Daoy (cell line): ENCODE measurements at regions not wholly inside any gene's neighbourhood (a gene's known extent, or its start where the extent isn't known, plus 50 kb on each side); places are given as distances from the start of the nearest gene placed in this dataset.

Experiments
- DNase-seq: peaks from one replicate; pipeline ENCODE4 v3.0.0-alpha.2; 2015; ENCODE audit warnings: low read depth

DNA sequence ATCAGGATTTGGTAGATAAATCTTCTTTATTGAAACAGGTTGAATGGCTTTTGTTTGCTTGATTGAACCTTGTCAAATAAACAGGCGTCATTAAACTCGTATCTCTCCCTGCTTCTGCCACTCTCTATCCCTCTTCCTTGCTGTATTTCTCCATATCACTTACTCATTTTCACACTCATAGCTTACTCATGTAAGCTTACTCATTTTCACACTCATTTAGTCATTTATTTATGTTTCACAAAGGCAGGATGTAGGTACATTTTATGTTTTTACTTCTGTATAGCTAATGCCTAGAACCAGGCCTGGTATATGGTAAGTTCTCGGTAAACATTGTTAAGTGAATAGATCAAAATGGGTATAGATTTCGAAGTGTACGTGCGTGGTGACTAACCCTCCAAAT is 450.0 kb downstream of the PMP22 start:
- DNase-seq, result no peak

DNA sequence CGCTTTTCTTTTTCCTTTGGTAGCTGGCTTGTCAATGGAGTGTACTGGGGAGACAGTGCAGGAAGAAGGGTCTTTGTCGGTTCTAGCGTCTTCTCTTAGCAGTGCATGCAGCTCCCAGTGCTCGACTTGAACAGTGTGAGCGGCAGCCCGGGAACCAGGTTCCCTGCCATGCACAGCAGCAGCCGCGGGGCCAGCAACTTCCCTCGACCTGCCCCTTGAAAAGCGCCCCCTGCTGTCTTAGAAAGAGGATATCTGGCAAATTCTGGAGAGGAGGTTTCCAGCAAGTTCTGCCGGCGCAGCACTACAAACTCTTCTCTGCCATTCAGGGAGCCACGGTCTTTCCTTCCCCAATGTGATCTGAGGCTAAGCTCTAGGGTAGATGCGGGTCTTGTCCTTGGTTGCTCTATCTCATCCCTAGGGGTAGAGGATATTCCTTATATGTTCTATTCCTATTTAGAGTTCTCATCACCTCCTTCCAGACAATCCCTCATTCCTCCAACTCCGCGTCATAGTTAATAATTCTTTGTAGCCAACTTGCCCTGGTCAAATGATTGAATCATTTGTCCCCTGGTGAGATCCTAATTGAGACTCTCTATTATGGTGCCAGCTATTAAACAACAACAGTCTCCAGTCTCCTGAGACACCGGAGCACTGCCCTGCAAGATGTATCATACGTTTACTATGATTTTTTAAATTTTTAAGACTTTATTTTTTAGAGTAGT is 451.3 kb downstream of the PMP22 start:
- DNase-seq, result peak; percentile 34

DNA sequence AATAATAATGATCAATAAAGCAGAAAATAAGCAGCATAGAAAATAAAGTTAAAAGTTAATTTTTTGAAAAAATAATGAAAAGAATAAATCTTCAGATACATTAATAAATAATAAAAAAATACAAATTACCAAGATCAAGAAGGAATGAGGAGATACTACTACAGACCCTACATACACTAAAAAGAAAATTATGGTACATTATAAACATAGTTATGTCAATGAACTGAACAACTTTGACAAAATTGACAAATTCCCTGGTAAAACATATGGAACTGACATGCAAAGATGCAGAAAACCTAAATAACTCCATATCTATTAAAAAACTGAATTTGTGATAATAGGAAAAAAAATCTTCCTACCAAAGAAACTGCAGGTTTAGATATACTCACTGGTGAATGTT is 456.7 kb downstream of the PMP22 start:
- no peak for DNase-seq

- DNase-seq, result no peak
Measured at GRCh38 chr17:14805348-14805747, 459.8 kb downstream of the PMP22 start.

DNA sequence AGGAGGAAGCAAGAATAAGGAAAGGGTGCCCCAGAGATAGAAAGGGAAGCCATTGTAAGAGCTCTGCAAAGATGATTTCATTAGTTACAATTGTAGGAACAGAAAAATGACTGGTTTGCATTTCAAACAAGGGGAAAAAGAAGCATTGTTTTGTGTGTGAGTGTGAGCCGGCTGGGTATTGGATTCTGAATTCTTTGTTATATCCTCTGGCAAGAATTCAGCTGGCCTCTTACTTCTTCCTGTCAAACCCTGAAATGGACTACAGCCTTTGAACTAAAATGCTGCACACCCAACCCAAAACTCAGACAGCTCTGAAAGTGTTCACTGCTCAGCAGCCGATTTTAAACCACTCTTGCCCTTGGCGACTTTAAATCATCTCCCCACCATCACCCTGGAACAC is 461.3 kb downstream of the PMP22 start:
- DNase-seq, result no peak

GRCh38 chr17:14797801-14798200 is 467.3 kb downstream of the PMP22 start:
- DNase-seq, result peak; percentile 46

DNA sequence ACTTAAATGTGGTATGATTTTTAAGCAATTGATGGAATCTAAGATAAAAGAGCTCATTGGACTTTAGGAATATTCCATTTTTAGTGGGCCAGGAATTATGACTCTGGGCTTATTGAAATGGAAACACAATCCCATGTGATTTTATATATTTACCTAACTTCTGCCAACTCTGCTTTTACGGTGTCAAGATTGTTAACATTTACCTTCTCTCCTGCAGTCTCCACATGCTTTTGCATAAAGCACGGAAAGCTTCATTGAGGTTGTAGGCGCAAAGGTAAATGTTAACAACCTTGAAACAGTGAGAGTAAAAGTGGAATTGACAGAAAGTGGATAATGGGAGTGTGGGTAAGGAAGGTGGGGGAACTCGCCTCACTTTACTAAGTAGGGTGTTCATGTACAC is 468.1 kb downstream of the PMP22 start:
- DNase-seq, result no peak

GRCh38 chr17:14794961-14795360 is 470.2 kb downstream of the PMP22 start:
- DNase-seq, result no peak

DNA sequence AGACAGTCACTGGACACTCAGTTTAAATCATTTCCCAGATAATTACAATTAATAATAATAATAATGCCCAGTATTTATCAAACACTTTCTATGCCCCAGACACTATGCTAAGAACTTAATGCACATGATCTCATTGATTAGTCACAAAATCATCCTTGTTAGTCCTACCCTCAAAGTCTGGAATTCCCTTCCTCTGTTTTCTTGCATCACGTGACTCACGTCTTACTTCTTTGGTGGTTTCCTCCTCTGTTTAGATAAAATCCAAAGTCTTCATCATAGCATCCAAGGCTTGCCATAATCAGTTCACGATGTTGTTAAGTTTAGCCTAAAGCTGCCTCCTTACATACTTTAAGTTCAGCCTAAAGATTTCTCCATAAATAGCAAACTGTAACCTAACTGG is 471.9 kb downstream of the PMP22 start:
- DNase-seq, result peak; percentile 58

DNA sequence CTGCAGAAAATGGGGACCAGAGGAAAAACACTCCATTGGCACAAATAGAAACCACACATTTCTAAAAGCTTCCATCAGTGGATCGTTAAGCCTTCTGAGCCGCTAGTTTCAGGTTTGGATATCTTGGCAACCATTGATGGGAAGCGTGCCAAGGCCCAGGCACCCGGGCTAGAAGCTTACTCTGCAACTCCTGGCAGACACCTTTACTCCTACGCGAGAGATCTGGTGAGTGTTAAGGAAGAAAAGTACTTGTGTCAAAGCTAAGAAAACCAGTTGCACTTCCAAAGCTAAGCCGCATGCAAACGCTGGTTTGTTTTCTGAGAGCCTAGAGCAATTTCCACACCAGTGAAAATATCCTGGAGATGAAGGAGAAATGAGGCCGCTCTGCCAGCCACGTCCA is 472.4 kb downstream of the PMP22 start:
- peak; percentile 76 for DNase-seq

GRCh38 chr17:14791221-14791620 is 473.9 kb downstream of the PMP22 start:
- no peak for DNase-seq

GRCh38 chr17:14790521-14790920 is 474.6 kb downstream of the PMP22 start:
- DNase-seq, result peak; percentile 35

DNA sequence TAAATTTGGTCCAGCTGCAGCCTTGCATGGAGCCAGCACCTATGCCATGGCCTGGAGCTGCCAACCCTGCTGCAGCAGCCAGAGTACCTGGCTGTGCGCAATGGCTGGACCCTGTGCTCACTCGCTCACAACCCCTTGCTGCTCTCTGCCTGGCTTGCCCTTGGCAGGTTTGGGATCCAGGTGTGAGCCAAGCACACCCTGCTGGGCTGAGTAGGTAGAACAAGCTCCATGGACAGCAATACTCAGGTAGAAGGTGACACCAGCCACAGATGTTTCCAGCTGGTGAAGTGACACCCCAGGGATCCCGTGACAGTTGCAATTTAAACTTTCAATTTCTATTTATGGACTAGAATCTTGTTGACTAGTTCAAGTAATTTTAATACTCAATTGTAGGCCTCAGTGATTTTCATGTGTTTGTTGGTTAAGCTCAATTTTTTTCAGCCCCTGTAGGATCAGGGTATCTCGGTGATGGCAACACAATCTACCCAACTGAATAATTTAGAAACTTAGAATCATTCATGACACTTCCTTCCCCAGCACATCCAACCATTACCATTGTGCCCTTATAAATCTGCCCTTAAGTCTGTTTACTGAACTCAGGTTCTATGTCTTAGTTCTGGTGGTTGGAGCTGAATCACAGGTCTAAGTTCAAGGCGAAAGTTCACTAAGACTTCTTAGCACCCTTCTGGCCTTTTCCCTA is 480.0 kb downstream of the PMP22 start:
- no peak for DNase-seq

DNA sequence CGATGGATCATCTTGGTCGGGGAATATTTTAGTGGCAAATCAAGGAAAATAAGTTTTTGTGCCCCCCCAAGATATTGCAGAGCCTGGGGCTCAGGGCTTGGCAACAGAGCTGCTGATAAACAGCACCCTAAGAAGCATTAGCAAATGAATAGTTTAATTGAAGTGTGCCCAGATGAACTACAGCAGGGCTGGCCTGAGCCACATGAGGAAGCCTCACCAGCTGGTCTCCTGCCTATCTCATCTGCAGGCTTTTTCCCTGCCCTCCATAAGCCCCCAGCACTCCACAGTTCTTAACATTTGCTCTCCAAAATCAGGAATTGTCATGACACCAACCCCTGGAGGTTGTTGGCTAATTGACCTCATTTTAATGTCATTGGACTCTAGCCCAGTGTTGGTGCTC is 480.2 kb downstream of the HS3ST3B1 start:
- no peak for DNase-seq

DNA sequence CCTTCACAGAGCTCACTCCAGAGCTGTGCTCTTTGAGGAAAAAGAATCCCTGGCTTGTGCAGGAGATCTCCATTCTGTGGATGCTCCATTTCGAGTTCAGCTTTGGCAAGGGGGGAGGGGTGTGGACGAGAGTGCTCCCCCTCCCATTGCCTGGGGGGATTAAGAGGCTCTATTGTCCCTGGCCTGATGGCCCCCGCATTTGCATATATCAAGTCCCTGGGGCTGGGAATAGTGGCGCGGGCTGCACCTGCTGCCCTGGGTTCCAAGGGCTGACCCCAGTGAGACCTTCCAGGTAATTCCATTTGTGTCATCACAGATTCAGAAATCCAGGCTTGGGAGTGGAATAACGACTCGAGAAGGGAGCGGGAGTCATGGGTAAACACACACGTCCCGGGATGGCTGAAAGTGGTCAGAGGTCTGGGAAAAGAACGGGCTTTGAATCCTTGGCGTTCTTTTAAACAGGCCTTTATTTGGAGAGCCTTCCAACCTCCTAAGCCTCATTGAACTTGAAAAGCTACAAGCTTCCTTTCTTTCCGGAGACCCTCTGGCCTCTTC is 479.3 kb downstream of the HS3ST3B1 start:
- DNase-seq, result no peak

- no peak for DNase-seq
Measured at GRCh38 chr17:14779241-14779640, 478.4 kb downstream of the HS3ST3B1 start.

- no peak for DNase-seq
Measured at GRCh38 chr17:14777291-14777690, 476.4 kb downstream of the HS3ST3B1 start.

GRCh38 chr17:14776791-14777190 is 475.9 kb downstream of the HS3ST3B1 start:
- peak; percentile 37 for DNase-seq

- peak; percentile 81 for DNase-seq
Measured at GRCh38 chr17:14775731-14776492, 475.0 kb downstream of the HS3ST3B1 start.

- no peak for DNase-seq
Measured at GRCh38 chr17:14774774-14775173, 473.9 kb downstream of the HS3ST3B1 start.

- DNase-seq, result no peak
Measured at GRCh38 chr17:14772776-14773175, 471.9 kb downstream of the HS3ST3B1 start.

DNA sequence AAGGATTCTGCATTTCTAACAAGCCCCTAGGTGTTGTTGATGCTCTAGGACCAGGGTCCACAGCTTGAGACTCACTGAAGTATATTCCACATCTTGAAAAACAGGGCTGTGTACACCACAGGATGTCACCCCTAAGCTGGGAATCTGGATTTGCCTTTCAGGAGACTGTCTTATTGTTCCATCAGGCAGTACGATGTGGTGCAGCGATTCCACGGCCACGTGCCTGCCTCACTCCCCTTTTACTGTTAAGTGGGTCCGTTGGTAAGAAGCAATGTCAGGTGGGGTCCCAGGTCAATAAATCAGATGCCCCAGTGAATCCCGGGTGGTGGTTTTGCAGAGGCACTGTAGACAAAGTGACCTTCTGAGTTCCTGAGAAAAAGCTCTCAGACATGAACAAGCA is 470.7 kb downstream of the HS3ST3B1 start:
- DNase-seq, result no peak

- DNase-seq, result no peak
Measured at GRCh38 chr17:14768923-14769322, 468.0 kb downstream of the HS3ST3B1 start.
